ENCODE measurements at regions not wholly inside any gene's neighbourhood (a gene's known extent, or its start where the extent isn't known, plus 50 kb on each side); places are given as distances from the start of the nearest gene placed in this dataset.
A peak's percentile ranks its signal among the peaks of the same experiment; 100 is the strongest.

DNA sequence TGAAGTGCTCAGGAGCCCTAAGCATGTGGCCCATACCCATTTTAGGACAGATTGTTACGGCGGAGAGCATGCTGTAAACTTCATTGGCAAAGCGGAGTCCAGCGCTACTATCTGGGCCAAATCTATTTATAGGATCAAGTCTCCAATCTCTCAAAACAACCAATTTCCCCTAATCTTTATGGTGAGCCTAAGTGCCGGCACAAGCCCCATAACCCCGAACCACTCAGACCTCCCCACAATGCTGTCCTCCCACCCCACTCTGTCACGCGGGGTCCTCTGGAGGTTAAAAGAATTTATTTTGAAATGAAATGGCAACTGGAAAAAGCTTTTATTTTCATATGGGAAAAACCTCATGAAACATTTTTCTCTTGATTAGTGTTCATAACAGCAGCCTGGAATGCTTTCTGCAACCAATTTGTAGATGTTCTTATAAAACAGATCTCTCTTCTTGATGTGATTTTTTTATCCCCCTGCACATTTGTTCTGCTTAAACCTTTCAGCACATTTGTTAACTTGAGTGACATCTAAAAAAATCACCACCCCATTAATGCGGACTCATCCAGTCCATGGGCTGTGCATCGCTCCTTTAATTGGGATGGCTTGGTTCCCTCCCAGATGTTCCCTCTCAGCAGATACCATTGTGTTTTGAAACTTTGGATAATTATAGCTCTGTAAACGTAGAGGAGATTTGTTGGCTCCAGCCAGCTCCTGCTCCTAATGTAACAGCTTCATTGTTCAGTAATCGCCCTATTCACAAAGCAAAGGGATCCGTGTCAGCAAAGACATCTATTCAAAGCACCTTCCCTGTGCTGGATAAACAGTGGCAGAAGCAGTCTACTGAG lies 323.6 kb downstream of the CD83 start:
- no peak for DNase-seq

DNA sequence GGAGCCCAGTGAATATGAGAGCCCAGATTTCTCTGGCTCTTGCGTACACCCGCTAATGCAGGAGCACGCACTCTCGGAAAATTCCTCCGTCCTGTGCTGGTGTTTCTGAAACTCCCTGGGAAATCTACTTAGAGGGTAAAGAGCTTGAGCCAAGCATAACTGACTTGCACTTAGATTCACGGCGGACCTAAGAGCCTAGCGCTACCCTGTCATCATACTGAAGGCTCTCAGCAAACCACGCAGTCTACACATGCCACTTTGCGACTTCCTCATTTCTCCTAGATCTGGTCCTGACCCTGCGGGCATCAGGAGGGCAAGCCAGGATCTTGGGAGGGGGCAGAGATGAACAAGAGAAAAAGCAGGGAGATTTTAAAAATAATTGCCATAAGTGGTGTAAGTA lies 324.7 kb downstream of the CD83 start:
- no peak for DNase-seq

DNA sequence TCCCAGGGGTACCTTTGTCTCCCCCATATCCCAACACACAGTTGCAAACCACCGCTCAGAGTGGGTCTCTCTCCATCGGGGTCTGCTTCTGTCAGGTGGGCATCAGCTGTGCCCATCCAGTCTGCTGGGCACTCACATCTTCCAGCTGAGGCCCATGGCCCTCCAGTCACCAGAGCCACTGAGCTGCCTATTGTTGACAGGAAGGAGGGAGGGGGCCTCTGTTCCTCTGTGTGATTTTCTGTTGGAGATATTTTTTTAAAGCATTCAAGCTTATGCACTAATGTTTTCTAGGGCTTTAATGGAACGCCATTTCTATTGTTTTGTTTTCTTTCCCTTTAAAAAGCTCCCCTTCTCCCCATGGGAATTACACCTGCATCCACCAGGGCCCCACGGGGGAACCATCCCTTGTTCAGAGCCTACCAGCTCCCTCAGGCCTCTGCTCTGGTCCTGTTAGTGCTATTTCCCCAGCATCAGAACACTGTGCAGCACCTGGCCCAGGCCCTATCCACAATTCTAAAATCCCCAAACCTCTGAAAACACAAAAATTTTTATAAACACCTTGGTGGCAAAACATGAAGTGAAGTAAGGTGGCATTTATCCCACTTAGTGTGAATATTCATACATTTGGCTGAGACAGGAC lies 326.2 kb downstream of the CD83 start:
- DNase-seq = no peak

DNA sequence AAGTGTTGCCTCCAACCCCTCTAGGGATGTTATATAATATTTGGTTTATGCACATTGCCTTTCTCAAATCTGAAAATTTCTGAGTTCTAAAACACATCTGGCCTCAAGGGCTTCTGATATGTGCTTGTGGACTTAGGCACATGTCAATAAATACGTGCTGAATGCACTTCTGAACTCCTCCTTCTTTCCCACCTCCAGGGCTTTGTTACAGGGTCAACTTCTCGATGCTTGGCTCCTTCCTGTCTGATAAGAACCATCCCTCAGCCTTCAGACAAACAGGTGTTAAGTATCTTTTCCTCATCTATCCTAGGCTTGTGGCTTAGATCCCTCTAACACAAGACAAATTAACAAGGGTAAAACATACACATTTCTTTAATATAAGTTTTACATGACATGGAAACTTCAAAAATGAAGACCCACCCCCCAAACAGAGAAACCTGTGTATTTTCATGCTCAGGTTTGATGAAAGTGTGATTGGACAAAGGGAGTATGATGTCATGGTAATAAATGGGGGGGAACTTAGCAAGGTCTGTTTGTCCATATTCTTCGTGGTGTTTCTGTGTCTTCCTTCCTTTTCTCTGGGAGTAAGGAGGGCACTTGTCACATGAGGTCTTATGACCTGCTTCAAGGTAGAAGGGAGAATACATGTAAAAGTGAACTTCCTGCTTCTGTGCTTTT lies 326.9 kb downstream of the CD83 start:
- DNase-seq = no peak

DNA sequence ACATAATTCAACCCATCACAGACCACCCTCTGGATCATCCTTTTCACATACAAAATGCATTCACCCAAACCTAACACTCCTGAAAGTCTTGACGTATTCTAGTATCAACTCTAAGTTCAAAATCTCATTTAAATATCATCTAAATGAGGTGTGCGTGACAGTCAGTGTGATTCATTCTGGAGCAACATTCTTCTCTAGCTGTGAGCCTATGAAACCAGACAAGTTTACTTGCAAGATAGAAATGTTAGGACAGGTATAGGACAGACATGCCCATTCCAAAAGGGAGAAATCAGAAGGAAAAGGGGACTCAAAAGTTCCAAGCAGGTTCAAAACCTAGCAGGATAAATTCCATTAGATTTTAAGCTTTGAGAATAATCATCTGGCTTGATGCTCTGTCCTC lies 329.7 kb downstream of the CD83 start:
- no peak for DNase-seq

DNA sequence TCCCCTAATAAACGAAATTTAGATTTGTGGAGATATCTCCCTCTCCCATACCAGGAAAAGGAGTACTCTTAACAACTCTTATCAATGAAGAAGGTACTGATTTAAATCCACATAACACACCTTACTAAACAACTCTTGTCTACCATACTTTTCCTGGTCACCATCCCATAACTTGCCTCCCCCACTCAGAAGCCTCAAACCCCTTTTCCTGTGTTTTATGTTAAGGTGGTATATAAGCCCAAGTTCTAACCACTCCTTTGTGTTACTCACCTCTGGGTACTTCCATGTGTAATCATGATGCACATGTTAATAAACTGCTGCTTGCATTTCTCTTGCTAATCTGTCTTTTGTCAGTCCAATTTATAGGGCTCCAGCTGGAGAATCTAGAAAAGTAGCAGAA lies 330.7 kb downstream of the CD83 start:
- no peak for DNase-seq

DNA sequence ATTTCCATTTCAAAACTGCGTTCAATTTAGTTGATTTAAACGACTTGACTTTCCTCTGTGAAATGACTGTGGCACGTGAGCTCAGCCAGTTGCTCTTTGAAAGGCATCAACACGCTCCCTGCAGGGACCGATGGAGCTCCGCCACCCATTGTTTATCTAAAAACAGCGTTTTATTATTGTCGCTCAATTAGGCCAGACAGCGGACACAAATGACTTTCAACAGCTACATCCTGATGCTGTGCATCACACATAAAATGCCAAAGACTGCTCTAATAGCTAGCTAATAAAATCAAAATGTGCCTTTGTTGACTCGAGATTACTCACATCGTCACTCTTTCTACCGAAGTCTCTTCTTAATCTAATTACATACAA lies 332.5 kb downstream of the CD83 start:
- no peak for DNase-seq

DNA sequence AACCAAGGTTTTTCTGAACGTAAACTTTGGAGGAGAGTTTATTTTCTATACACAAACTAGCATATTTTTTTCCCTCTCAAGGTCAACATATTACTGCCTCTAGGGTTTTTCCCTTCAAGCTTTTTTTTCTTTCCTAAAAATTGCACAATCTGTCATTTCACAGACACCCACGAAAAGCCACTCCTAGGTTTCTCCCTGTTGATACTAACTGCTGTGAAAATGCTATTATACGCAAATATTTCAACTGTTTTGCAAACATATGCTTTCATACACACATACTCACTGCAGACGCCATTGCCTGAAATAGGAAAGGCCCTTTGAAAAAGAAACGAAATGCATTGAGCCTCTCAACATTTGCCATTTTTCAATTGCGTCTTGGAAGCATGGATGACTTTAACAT lies 333.0 kb downstream of the CD83 start:
- no peak for DNase-seq

DNA sequence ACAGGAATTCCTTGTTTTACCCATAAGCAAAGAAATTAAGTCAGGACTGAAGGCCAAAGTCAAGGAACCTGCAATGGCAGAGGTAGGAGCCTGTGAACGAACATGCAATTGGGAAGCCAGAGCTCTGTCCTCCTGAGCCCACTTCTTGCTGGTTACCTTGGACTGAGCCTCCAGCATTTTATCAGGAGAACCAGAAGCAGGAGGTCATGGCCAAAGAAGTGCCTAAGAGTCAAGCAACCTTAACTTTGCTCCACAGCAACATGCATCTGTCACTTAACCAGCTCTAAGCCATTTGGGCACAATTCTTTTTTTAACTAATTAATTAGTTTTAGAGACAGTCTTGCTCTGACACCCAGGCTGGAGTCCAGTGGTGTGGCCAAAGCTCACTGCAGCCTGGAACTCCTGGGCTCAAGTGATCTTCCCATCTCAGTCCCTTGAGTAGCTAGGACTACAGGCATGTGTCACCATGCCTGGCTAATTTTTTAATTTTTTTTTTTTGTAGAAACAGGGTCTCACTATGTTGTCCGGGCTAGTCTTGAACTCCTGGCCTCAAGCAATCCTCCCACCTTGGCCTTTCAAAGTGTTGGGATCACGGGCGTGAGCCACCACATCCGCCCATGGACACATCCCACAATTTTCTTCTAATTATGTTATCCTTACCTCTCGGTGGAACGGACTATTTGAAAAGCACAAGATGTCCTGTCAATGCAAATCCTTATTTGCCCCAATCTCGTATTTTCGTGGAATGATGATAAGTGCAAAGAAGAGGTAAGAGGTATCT lies 334.2 kb downstream of the CD83 start:
- no peak for DNase-seq

DNA sequence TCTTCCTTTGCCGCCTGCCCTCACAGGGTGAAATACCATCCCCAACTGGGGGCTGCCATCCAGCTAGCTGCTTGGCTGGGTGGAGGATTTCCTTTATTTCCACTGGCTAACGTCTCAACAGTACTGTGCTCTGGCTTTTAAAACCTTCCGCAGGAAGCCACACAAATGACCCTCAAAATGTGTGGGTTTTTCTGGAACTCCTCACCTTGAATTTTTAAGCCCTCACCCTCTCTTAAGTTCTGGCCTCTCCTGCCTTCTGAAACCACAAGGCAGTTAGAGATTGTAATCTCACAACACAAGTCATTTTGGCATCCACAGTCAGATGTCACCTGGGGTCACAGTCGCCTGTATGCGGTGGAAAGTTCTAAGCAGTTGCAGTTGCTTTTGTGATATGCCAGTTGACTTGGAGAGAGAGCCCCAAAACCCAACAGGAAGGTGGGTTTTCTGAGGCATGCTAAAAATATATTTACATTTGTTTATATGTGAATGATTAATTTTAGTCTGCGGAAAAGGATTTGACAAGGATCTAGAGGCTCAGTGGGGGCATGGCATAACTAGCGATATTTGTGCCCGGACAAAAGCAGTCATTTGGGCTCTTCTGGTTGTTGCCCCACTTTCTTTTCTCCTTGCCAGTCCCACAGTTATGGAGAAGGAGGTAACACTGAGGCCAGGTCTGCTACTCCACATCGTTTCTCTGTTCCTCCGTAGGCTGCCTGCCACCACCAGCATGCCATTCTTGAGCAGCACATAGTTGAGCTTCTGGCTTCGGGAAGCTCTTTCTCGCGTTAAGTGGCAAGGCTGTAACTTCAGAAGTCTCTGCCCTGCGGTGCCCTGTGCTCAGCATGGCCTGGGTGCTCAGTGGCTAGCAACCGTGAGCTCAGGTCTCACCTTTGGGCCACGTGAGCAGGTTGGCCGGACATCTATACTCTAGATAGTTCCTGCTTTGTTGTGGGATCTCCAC lies 335.3 kb downstream of the CD83 start:
- DNase-seq = peak; percentile 85

DNA sequence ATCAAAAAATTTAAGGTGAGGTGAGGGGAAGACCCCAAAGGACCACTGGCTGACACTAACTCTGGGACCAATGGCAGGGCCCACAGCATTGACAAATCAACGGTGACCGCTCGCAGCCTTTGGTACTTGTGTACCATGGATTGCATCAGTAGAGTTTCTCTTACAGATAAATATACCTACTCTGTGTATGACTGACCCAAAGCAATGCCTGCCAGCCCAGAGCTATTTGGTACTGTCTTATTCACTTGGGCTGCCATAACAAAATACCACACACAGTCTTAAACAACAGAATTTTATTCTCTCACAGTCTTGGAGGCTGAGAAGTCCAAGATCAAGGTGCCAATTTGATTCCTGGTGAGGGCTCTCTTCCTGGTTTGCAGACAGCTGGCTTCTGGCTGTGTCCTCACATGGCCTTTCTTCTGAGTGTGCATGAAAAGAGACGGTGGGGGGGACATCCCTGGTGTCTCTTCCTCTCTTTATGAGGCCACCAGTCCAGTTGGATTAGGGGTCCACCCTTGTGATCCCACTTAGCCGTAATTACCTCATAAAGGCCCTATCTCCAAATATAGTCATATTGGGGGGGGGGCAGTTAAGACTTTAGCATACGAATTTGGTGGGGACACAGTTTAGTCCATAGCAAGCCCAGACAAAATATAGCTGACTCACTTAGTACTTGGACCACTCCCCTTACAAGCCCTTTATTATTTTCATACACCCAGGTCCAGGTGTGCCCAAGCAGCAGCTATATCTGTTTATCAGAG lies 336.3 kb downstream of the CD83 start:
- DNase-seq = peak; percentile 41

DNA sequence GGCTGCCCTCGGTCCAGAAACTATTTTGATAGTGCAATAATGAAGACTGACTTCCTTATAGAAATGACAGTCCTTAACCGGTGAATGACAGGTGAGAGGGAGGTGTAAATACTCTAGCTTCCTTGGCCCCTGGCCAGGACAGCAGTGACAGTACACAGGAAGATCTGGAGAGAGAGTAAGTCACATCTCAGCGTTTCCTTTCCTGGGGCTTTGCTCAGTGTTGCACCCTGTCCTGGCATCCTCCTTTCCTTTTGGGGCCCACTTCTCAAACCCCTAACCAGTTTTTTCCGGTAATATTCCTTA lies 336.9 kb downstream of the CD83 start:
- peak; percentile 62 for DNase-seq

DNA sequence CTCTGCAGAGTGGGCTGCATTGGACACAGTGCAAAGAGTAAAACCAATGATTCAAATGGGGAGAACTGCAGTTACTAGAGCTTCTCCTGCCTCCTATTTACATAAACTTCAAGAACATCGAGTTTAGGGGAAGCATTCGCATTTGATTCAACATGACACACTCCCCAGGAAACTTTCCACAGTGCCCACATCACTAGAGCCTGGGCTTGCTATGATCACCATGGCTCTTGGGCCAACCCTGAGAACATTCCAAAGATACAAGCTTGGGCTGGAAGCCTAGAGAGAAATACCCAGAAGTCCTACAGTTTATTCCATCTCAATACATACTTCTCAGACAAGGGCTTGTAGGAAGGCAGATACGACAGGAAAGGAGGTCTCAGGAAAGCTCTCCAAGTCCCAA lies 337.9 kb downstream of the CD83 start:
- DNase-seq = peak; percentile 27

DNA sequence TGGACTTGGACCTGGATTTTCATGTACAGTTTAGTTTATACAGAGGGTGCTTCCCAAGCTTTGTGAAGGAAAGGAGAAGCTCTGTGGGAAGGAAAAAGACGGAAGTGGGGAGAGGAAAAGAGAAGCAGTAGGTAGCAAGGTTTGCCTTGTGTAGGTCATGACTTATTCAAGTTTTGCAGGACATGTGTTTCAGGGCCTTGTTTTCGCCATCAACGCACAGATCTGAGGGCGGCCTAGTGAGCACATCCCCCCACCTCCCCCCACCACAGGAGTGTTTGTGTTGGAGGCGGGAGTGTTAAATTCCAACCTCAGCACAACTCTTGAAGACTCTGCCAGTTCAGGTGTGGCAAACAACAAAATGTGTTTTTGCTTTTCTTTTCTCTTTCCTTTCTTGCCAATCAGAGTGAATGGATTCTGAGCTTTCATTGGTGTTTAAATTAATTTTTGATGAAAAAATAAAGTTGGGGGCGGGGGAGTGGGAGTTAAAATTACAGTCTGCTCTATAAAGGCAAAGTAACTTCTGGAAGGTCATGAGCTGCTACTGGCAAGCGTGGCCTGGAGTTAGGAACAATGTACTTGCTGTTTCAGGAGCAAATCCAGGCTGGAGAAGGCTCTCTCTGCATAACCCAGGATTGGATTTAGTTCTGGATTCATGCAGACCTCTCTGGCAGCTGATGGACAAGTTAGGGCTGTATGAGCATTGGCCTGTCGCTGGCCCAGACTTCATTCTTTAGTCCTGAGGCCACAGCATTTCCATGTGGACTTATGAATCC lies 338.5 kb downstream of the CD83 start:
- no peak for DNase-seq

DNA sequence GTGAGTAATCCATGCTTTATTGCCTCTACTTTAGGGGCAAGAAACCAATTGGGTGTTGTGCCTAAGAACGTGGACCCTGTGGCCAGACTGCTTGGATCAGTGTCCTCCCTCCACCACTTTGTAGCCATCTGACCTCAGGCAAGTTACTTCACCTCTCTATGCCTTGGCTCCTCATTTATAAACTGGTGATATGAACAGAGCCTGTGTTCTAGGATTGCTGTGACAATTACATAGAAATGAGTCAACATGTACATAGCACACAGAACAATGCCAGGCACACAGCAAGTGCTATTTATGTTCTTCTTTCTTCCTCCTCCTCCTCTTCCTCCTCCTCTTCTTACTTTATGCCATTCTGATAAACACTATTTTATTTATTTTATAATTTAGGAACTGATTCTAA lies 339.4 kb downstream of the CD83 start:
- DNase-seq = no peak

DNA sequence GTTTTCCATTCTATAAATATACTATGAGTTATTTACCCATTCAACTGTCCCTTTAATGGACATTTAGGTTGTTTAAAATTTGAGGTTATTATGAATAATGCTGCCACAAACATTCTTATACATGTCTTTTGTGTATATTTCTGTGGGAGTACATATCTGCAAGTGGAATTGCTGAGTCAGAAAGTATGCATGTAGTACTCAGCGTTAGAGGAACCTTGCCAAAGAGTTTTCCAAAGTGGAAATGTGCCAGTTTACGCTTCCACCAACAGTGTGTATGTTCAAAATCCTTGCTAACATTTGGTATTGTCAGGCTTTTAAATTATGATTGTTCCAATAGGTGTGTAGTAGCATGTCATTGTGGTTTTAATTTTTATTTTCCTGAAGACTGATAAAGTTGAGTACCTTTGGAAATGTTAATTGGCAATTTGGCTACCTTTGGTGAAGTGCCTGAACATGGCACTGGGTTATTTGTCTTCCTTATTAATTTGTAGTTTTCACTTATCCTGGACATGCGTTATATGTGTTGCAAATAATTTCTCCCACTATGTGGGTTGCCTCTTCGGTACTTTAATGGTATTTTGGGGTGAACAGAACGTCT lies 341.2 kb downstream of the CD83 start:
- DNase-seq = no peak

DNA sequence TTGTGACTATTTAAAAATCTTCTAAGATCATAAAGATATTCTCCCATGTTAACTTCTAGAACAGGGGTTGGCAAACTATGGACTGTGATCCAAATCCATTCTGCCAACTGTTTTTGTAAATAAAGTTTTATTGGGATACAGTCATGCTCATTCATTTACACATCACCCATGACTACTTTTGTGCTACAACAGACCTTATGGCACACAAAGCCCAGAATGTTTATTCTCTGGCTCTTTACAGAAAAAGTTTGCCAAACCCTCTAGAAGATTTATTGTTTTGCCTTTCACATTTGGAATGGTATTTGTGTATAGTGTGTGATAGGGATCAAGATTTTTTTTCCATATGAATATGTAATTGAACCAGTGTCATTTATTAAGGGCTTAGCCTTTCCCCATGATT lies 341.7 kb downstream of the CD83 start:
- no peak for DNase-seq

DNA sequence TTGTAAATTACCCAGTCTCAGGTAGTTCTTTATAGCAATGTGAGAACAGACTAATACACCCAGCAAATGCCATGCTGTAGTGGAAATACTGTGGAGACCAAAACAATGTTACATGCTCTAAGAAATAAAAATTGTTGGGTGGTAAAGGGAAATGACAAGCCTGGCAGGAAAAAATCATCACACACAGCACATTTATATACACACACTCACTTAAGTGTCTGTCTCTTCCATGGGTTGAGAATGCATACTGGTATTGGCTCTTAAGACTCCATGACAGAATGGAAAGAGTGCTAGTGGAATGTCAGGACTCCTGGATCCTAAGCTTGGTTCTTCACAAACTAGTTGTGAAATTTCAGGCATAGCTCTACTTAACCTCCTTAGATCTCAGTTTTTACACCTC lies 343.0 kb downstream of the CD83 start:
- no peak for DNase-seq

DNA sequence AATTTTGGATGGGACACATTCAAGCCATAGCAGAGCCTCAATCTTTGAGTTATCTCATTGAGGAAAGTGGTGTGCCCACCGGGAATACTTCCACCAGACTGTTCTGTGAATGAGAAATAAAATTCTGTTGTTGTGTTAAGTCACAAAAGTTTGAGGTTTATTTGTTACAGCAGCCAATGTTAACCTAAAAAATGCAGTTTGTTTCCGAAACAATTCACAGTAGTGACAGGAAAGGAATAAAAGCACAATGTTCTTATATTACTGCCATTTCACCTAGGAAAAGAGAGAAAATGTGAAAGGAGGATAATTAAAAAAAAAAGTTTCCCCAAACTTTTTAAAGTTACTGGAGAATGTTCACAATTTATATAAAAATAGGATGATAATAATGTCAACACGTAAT lies 344.6 kb downstream of the CD83 start:
- DNase-seq = no peak

DNA sequence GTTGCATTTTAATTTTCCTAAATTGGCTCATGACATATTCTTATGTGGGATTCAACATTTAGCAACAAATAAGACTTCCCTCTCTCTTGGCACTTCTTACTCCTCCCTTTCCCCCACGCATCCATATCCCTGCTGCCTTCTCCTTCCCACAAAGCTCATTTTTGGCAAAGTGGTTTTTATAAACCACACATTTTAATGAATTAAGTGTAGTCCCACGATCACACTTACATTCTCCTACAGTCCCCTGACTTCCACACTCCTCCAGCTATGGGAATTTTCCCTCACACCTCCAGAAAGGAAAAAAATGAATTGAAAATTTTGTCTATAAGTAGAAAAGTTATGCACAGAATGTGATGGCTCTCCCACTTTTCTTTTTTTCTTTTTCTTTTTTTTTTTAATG lies 345.0 kb downstream of the CD83 start:
- no peak for DNase-seq

Data from stimulated activated CD4-positive, alpha-beta T cell treated with anti-CD3 and anti-CD28 coated beads, Interleukin-1b, Interleukin-23, amount 100 ng/mL, for 48 hours (primary cell).